Ishikawa (cell line): ENCODE measurements at regions not wholly inside any gene's neighbourhood (a gene's known extent, or its start where the extent isn't known, plus 50 kb on each side); places are given as distances from the start of the nearest gene placed in this dataset.

Source experiments
- CEBPB ChIP-seq: IDR thresholded peaks from 2 replicates; pipeline ENCODE4 v1.6.1; 2012
- CREB1 ChIP-seq: IDR thresholded peaks from 2 replicates; pipeline ENCODE4 v1.6.1; 2012; ENCODE audit warnings: low read depth
- EGR1 ChIP-seq: IDR thresholded peaks from 2 replicates; pipeline ENCODE4 v1.6.1; 2012
- EP300 ChIP-seq: IDR thresholded peaks from 2 replicates; pipeline ENCODE4 v1.6.1; 2012; ENCODE audit warnings: borderline replicate concordance
- FOXM1 ChIP-seq: IDR thresholded peaks from 2 replicates; pipeline ENCODE4 v1.6.1; 2012; ENCODE audit warnings: low read depth, borderline replicate concordance
- MAX ChIP-seq: IDR thresholded peaks from 2 replicates; pipeline ENCODE4 v1.6.1; 2012
- RAD21 ChIP-seq: IDR thresholded peaks from 2 replicates; pipeline ENCODE4 v1.6.1; 2012; ENCODE audit warnings: low read depth
- REST ChIP-seq: IDR thresholded peaks from 2 replicates; pipeline ENCODE4 v1.6.1; 2012; ENCODE audit warnings: low read depth, mild to moderate bottlenecking
- TAF1 ChIP-seq: IDR thresholded peaks from 2 replicates; pipeline ENCODE4 v1.6.1; 2012; ENCODE audit warnings: low read depth, mild to moderate bottlenecking
- TEAD4 ChIP-seq: IDR thresholded peaks from 2 replicates; pipeline ENCODE4 v1.6.1; 2012
- YY1 ChIP-seq: IDR thresholded peaks from 2 replicates; pipeline ENCODE4 v1.6.1; 2012; ENCODE audit warnings: low read depth
- ZBTB7A ChIP-seq: IDR thresholded peaks from 2 replicates; pipeline ENCODE4 v1.6.1; 2012; ENCODE audit warnings: low read depth

- no peak for TF ChIP-seq EGR1
- no peak for TF ChIP-seq RAD21
- TF ChIP-seq CEBPB, result no peak
- TF ChIP-seq ZBTB7A, result no peak
- no peak for TF ChIP-seq YY1
- no peak for TF ChIP-seq TAF1
- TF ChIP-seq EP300, result no peak
- TF ChIP-seq REST, result no peak
- TF ChIP-seq CREB1, result no peak
- no peak for TF ChIP-seq TEAD4
- TF ChIP-seq FOXM1, result no peak
- no peak for TF ChIP-seq MAX
Measured at GRCh38 chr9:107170801-107171200, 112.3 kb upstream of the RAD23B start.
